AG04450 (cell line): ENCODE measurements at regions not wholly inside any gene's neighbourhood (a gene's known extent, or its start where the extent isn't known, plus 50 kb on each side); places are given as distances from the start of the nearest gene placed in this dataset.

Source experiments
- CTCF ChIA-PET: fragments of 300-600, 350-600 bp; formaldehyde crosslinking; extraction: SDS; loops from one replicate; lab custom pipeline; 2022; ENCODE audit warnings: antibody characterized with exemption, inconsistent platforms; lab: Charles Lee
- POLR2A ChIA-PET: fragments of 350-600 bp; formaldehyde crosslinking; extraction: SDS; loops from one replicate; lab custom pipeline; 2021; ENCODE audit warnings: antibody characterized with exemption, inconsistent platforms; lab: Yijun Ruan, JAX
- DNase-seq: peaks from one replicate; pipeline ENCODE4 v3.0.0-alpha.2; 2011; ENCODE audit warnings: low read depth, low spot score
- H3K27ac ChIP-seq: one replicate; pipeline ENCODE4 v1.5.1; 2012; ENCODE audit warnings: low read depth, low read length, control low read depth
- H3K27me3 ChIP-seq: one replicate; pipeline ENCODE4 v1.6.0; 2012; ENCODE audit warnings: low read length; ENCODE audit not compliant: control insufficient read depth, insufficient read depth
- H3K4me3 ChIP-seq: 2 replicates; pipeline ENCODE4 v1.5.1; 2011; ENCODE audit warnings: mild to moderate bottlenecking, low read depth, low read length, control low read depth
- H3K9me3 ChIP-seq: 2 replicates; pipeline ENCODE4 v1.5.1; 2012; ENCODE audit warnings: low read length; ENCODE audit not compliant: control insufficient read depth, insufficient read depth
- TF ChIP-seq, protein P1 (sequence below): IDR thresholded peaks from 2 replicates; pipeline ENCODE4 v1.5.1; 2011; ENCODE audit warnings: low read depth, low read length, control low read depth, inconsistent platforms

- Histone ChIP-seq H3K4me3 (no peak overlapping the region), H3K27me3 (peaks cover 10% of the 10 kb centered on the region), H3K9me3 (no peaks in the 10 kb centered on the region), H3K27ac (no peak overlapping the region)
- ChIA-PET POLR2A (no interaction called here), CTCF (no interaction called here)
- DNase-seq, result no peak
- TF ChIP-seq, protein P1, sequence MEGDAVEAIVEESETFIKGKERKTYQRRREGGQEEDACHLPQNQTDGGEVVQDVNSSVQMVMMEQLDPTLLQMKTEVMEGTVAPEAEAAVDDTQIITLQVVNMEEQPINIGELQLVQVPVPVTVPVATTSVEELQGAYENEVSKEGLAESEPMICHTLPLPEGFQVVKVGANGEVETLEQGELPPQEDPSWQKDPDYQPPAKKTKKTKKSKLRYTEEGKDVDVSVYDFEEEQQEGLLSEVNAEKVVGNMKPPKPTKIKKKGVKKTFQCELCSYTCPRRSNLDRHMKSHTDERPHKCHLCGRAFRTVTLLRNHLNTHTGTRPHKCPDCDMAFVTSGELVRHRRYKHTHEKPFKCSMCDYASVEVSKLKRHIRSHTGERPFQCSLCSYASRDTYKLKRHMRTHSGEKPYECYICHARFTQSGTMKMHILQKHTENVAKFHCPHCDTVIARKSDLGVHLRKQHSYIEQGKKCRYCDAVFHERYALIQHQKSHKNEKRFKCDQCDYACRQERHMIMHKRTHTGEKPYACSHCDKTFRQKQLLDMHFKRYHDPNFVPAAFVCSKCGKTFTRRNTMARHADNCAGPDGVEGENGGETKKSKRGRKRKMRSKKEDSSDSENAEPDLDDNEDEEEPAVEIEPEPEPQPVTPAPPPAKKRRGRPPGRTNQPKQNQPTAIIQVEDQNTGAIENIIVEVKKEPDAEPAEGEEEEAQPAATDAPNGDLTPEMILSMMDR, result no peak
Measured at GRCh38 chr12:94801745-94802144, 151.4 kb upstream of the TMCC3 start.

GRCh38 chr12:94799136-94799535 lies 148.8 kb upstream of the TMCC3 start:
- H3K27me3 ChIP-seq, result peaks cover 10% of the 10 kb centered on the region
- TF ChIP-seq, protein P1, result no peak
- H3K4me3 ChIP-seq, result no peak overlapping the region
- ChIA-PET POLR2A (no interaction called here), CTCF (no interaction called here)
- H3K9me3 ChIP-seq, result no peaks in the 10 kb centered on the region
- no peak overlapping the region for H3K27ac ChIP-seq
- DNase-seq, result no peak

GRCh38 chr12:94798113-94798512 lies 147.8 kb upstream of the TMCC3 start:
- DNase-seq, result no peak
- H3K27ac ChIP-seq, result no peak overlapping the region
- H3K9me3 ChIP-seq, result no peaks in the 10 kb centered on the region
- POLR2A ChIA-PET, result no interaction called here
- CTCF ChIA-PET, result no interaction called here
- no peak overlapping the region for H3K4me3 ChIP-seq
- H3K27me3 ChIP-seq, result peaks cover 7% of the 10 kb centered on the region
- TF ChIP-seq, protein P1, result no peak

DNA sequence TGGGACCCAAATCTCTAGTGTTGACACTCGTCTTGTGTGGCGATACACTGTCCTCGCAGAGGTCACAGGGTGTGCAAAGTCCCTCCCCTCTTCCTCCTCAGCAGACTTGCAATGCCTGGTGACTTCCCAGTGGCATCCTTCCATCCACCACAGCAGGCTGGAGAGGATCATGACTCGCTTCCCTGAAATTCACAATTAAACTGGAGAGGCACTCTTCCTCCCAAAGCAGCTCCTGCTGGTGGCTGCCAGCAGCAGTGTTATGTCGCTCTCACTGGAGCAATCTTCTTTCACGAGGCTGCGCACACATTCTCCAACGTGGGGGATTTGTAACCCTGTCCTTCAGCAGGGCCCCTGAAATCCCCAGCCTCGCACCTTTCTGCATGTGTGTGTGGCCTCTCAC lies 145.2 kb upstream of the TMCC3 start:
- Histone ChIP-seq H3K4me3 (no peak overlapping the region), H3K9me3 (no peaks in the 10 kb centered on the region), H3K27ac (no peak overlapping the region), H3K27me3 (peaks cover 10% of the 10 kb centered on the region)
- no peak for DNase-seq
- ChIA-PET POLR2A (no interaction called here), CTCF (no interaction called here)
- TF ChIP-seq, protein P1, result peak; percentile 16; the same call in 1 of the 2 replicates

DNA sequence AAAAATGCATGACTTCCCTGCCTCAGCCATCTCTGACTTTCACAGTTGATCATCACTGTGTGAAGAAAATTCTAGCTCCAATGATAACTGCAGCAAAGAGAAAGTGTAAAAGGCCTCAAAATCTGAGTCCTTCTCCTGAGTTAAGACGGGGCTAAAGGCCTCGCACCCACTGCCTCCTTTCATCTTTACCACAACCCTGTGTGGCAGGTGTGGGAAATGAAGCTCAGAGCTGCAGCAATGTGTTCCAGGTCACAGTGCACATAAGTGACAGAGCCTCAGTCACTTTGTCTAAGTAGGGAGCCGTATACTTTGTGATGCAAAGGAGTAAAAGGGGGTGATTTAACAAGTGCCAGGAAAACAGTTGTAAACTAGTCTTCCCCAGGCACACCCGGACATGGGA lies 144.7 kb upstream of the TMCC3 start:
- no peaks in the 10 kb centered on the region for H3K9me3 ChIP-seq
- no peak overlapping the region for H3K27ac ChIP-seq
- peaks cover 9% of the 10 kb centered on the region for H3K27me3 ChIP-seq
- DNase-seq, result no peak
- H3K4me3 ChIP-seq, result no peak overlapping the region
- TF ChIP-seq, protein P1, result no peak
- ChIA-PET CTCF (no interaction called here), POLR2A (no interaction called here)
